ENCODE measurements at regions not wholly inside any gene's neighbourhood (a gene's known extent, or its start where the extent isn't known, plus 50 kb on each side); places are given as distances from the start of the nearest gene placed in this dataset.
A peak's percentile ranks its signal among the peaks of the same experiment; 100 is the strongest.

- Mint-ChIP-seq H3K4me3 (peak overlapping the region in 3 of 4 donors; percentile 34 to 71 (median 70)), H3K9me3 (no peaks in the 10 kb centered on the region), H3K4me1 (peaks cover 0 to 10% (median 4%) of the 10 kb centered on the region in 3 donors), H3K27ac (no peak overlapping the region), H3K27me3 (peaks cover 5% of the 10 kb centered on the region), H3K36me3 (no peaks in the 10 kb centered on the region)
These were observed 133.7 kb upstream of the UBE2E1 start for GRCh38 chr3:23671851-23672589.

- H3K27ac Mint-ChIP-seq, result no peak overlapping the region
- H3K4me3 Mint-ChIP-seq, result peak overlapping the region in 2 of 4 donors; percentile 25 to 34
- H3K4me1 Mint-ChIP-seq, result peaks cover 0 to 6% (median under 1%) of the 10 kb centered on the region in 3 donors
- H3K36me3 Mint-ChIP-seq, result no peaks in the 10 kb centered on the region
- peaks cover 5% of the 10 kb centered on the region for H3K27me3 Mint-ChIP-seq
- H3K9me3 Mint-ChIP-seq, result no peaks in the 10 kb centered on the region
These were observed 133.1 kb upstream of the UBE2E1 start for GRCh38 chr3:23672628-23673027.

- H3K36me3 Mint-ChIP-seq, result no peaks in the 10 kb centered on the region
- H3K4me3 Mint-ChIP-seq, result no peak overlapping the region
- no peak overlapping the region for H3K27ac Mint-ChIP-seq
These were observed 130.7 kb upstream of the UBE2E1 start for GRCh38 chr3:23675010-23675409.

GRCh38 chr3:23676093-23676492 is 129.7 kb upstream of the UBE2E1 start:
- Mint-ChIP-seq H3K27ac (no peak overlapping the region), H3K4me1 (peaks cover 0 to 2% (median 0%) of the 10 kb centered on the region in 3 donors), H3K9me3 (peaks cover 0 to 8% (median 2%) of the 10 kb centered on the region in 3 donors), H3K27me3 (peaks cover 2% of the 10 kb centered on the region), H3K4me3 (no peak overlapping the region), H3K36me3 (no peaks in the 10 kb centered on the region)

More at GRCh38 chr3:23675010-23675409, 130.7 kb upstream of the UBE2E1 start:
- H3K27me3 Mint-ChIP-seq, result peaks cover 2% of the 10 kb centered on the region
- peaks cover 0 to 3% (median 0%) of the 10 kb centered on the region in 3 donors for H3K4me1 Mint-ChIP-seq
- H3K9me3 Mint-ChIP-seq, result peaks cover 0 to 8% (median 2%) of the 10 kb centered on the region in 3 donors

- no peaks in the 10 kb centered on the region for H3K4me1 Mint-ChIP-seq
These were observed 123.1 kb upstream of the UBE2E1 start for GRCh38 chr3:23682646-23683045.

GRCh38 chr3:23685541-23686258 is 120.1 kb upstream of the UBE2E1 start:
- Mint-ChIP-seq H3K4me1 (no peaks in the 10 kb centered on the region), H3K36me3 (no peaks in the 10 kb centered on the region), H3K9me3 (peaks cover 5 to 8% (median 7%) of the 10 kb centered on the region in 3 donors), H3K27ac (no peak overlapping the region), H3K27me3 (no peaks in the 10 kb centered on the region), H3K4me3 (no peak overlapping the region)

More at GRCh38 chr3:23682646-23683045, 123.1 kb upstream of the UBE2E1 start:
- no peaks in the 10 kb centered on the region for H3K36me3 Mint-ChIP-seq
- H3K27ac Mint-ChIP-seq, result no peak overlapping the region
- H3K27me3 Mint-ChIP-seq, result no peaks in the 10 kb centered on the region
- peaks cover 0 to 8% (median 2%) of the 10 kb centered on the region in 3 donors for H3K9me3 Mint-ChIP-seq
- H3K4me3 Mint-ChIP-seq, result no peak overlapping the region

GRCh38 chr3:23686519-23686918 is 119.2 kb upstream of the UBE2E1 start:
- Mint-ChIP-seq H3K4me1 (no peaks in the 10 kb centered on the region), H3K27ac (no peak overlapping the region), H3K27me3 (no peaks in the 10 kb centered on the region)

GRCh38 chr3:23691357-23691895 is 114.3 kb upstream of the UBE2E1 start:
- H3K4me3 Mint-ChIP-seq, result no peak overlapping the region
- no peak overlapping the region for H3K27ac Mint-ChIP-seq
- H3K36me3 Mint-ChIP-seq, result no peaks in the 10 kb centered on the region
- peaks cover 7 to 9% (median 8%) of the 10 kb centered on the region in 3 donors for H3K9me3 Mint-ChIP-seq
- H3K4me1 Mint-ChIP-seq, result no peaks in the 10 kb centered on the region
- no peaks in the 10 kb centered on the region for H3K27me3 Mint-ChIP-seq

More at GRCh38 chr3:23686519-23686918, 119.2 kb upstream of the UBE2E1 start:
- H3K9me3 Mint-ChIP-seq, result peaks cover 7 to 9% (median 8%) of the 10 kb centered on the region in 3 donors
- no peaks in the 10 kb centered on the region for H3K36me3 Mint-ChIP-seq
- H3K4me3 Mint-ChIP-seq, result no peak overlapping the region

- H3K4me1 Mint-ChIP-seq, result peaks cover 0 to 2% (median 0%) of the 10 kb centered on the region in 3 donors
- H3K4me3 Mint-ChIP-seq, result no peak overlapping the region
- H3K27me3 Mint-ChIP-seq, result peaks cover 2% of the 10 kb centered on the region
- no peak overlapping the region for H3K27ac Mint-ChIP-seq
- H3K36me3 Mint-ChIP-seq, result peaks cover 2% of the 10 kb centered on the region
- H3K9me3 Mint-ChIP-seq, result no peaks in the 10 kb centered on the region
These were observed 108.9 kb upstream of the UBE2E1 start for GRCh38 chr3:23696842-23697241.

GRCh38 chr3:23697416-23697815 is 108.3 kb upstream of the UBE2E1 start:
- Mint-ChIP-seq H3K4me3 (no peak overlapping the region), H3K36me3 (peaks cover 2% of the 10 kb centered on the region), H3K9me3 (no peaks in the 10 kb centered on the region), H3K27ac (no peak overlapping the region), H3K27me3 (peaks cover 2% of the 10 kb centered on the region), H3K4me1 (peaks cover 0 to 2% (median 0%) of the 10 kb centered on the region in 3 donors)

GRCh38 chr3:23698652-23699313 is 107.0 kb upstream of the UBE2E1 start:
- Mint-ChIP-seq H3K4me1 (peaks cover 0 to 2% (median 0%) of the 10 kb centered on the region in 3 donors), H3K27me3 (peaks cover 2% of the 10 kb centered on the region), H3K4me3 (no peak overlapping the region)

GRCh38 chr3:23700616-23701015 is 105.1 kb upstream of the UBE2E1 start:
- Mint-ChIP-seq H3K4me1 (peaks cover 0 to 2% (median 0%) of the 10 kb centered on the region in 3 donors), H3K27me3 (peaks cover 3% of the 10 kb centered on the region), H3K36me3 (peaks cover 2% of the 10 kb centered on the region), H3K9me3 (peaks cover 0 to 2% (median 0%) of the 10 kb centered on the region in 3 donors), H3K4me3 (no peak overlapping the region), H3K27ac (no peak overlapping the region)

More at GRCh38 chr3:23698652-23699313, 107.0 kb upstream of the UBE2E1 start:
- peaks cover 2% of the 10 kb centered on the region for H3K36me3 Mint-ChIP-seq
- no peak overlapping the region for H3K27ac Mint-ChIP-seq
- no peaks in the 10 kb centered on the region for H3K9me3 Mint-ChIP-seq

- H3K27ac Mint-ChIP-seq, result peak overlapping the region in 1 of 3 donors; percentile 31
- peaks cover 0 to 2% (median 0%) of the 10 kb centered on the region in 3 donors for H3K4me1 Mint-ChIP-seq
- peaks cover 0 to 5% (median 0%) of the 10 kb centered on the region in 3 donors for H3K9me3 Mint-ChIP-seq
- H3K36me3 Mint-ChIP-seq, result no peaks in the 10 kb centered on the region
- H3K27me3 Mint-ChIP-seq, result peaks cover 5% of the 10 kb centered on the region
- no peak overlapping the region for H3K4me3 Mint-ChIP-seq
These were observed 103.8 kb upstream of the UBE2E1 start for GRCh38 chr3:23701716-23702597.

- Mint-ChIP-seq H3K9me3 (peaks cover 0 to 5% (median 0%) of the 10 kb centered on the region in 3 donors), H3K4me3 (peak overlapping the region in 1 of 4 donors; percentile 16), H3K27ac (no peak overlapping the region), H3K27me3 (peaks cover 2% of the 10 kb centered on the region), H3K4me1 (peaks cover 0 to 2% (median 0%) of the 10 kb centered on the region in 3 donors), H3K36me3 (no peaks in the 10 kb centered on the region)
These were observed 101.5 kb upstream of the UBE2E1 start for GRCh38 chr3:23704298-23704697.

Data from IgD-negative memory B cell (primary cell).